ENCODE measurements at regions not wholly inside any gene's neighbourhood (a gene's known extent, or its start where the extent isn't known, plus 50 kb on each side); places are given as distances from the start of the nearest gene placed in this dataset.

DNA sequence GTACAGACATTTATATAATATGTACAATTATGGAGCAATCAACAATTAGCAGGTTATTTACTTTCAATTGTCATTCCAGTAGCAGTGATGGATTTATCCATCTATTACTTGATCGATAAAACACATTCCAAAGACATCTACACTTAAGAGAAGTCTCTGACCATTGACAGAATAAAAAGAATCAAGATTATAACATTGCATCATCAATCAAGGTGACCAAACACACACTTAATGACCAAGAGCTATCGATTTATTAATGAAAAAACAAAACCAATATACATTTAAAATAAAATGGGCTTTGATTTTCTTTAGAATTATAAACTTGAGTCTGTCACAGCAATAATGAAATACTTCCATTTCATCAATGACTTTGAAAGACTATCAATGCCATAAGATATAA lies 170.2 kb upstream of the CDKN3 start:
- H3K27ac Mint-ChIP-seq = no peak overlapping the region
- no peak for ATAC-seq (ENCODE audit: low read depth in 2 of 2)

DNA sequence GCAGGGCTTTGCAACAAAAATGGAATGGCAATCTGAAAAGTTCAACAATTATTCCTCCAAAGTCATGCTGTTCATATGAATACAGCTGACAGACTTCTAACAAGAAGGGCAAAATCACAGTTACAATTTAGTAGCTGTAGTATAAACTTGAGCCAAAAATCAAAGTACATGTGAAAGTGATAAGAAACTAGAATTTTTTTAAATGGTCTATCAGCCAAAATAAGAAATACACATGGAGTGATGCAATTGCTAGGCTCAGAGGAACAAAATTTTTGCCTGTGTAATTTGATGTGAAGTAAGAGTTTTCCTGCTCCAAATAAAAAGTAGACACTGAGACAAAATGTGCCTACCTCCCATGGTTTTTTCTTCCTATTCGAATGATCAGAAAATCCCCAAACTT lies 167.7 kb upstream of the CDKN3 start:
- Mint-ChIP-seq H3K36me3 (no peaks in the 10 kb centered on the region), H3K27me3 (peaks cover 25% of the 10 kb centered on the region), H3K4me3 (no peak overlapping the region), H3K4me1 (no peaks in the 10 kb centered on the region), H3K27ac (no peak overlapping the region), H3K9me3 (peaks cover 0 to 2% (median 0%) of the 10 kb centered on the region in 7 donors)
- H3K27me3 ChIP-seq (ENCODE audit: control insufficient read depth, insufficient read depth, low read length) = peaks cover 4% of the 10 kb centered on the region
- H3K27ac ChIP-seq (ENCODE audit: insufficient read depth, low read length, poor library complexity, severe bottlenecking) = no peak overlapping the region
- DNase-seq (no peak), ATAC-seq (ENCODE audit: low read depth in 2 of 2) (no peak)
- H3K9me3 ChIP-seq (ENCODE audit: control insufficient read depth in 2 of 2, low read length in 2 of 2) = no peaks in the 10 kb centered on the region
- no peaks in the 10 kb centered on the region for H3K4me1 ChIP-seq (ENCODE audit: control insufficient read depth, insufficient read depth, low read length, poor library complexity, severe bottlenecking)
- H3K36me3 ChIP-seq (ENCODE audit: control insufficient read depth, insufficient read depth, low read length) = no peaks in the 10 kb centered on the region
- no peak overlapping the region for H3K4me3 ChIP-seq (ENCODE audit: low read depth, low read length)

More for the DNA sequence above, 170.2 kb upstream of the CDKN3 start:
- H3K4me1 Mint-ChIP-seq = no peaks in the 10 kb centered on the region
- no peak for DNase-seq
- H3K9me3 ChIP-seq (ENCODE audit: control insufficient read depth in 2 of 2, low read length in 2 of 2) = no peaks in the 10 kb centered on the region
- H3K4me3 ChIP-seq (ENCODE audit: low read depth, low read length) = no peak overlapping the region
- peaks cover 45% of the 10 kb centered on the region for H3K27me3 Mint-ChIP-seq
- no peaks in the 10 kb centered on the region for H3K4me1 ChIP-seq (ENCODE audit: control insufficient read depth, insufficient read depth, low read length, poor library complexity, severe bottlenecking)
- H3K4me3 Mint-ChIP-seq = no peak overlapping the region
- peaks cover 14% of the 10 kb centered on the region for H3K27me3 ChIP-seq (ENCODE audit: control insufficient read depth, insufficient read depth, low read length)
- H3K36me3 Mint-ChIP-seq = no peaks in the 10 kb centered on the region
- no peaks in the 10 kb centered on the region for H3K36me3 ChIP-seq (ENCODE audit: control insufficient read depth, insufficient read depth, low read length)
- H3K9me3 Mint-ChIP-seq = peaks cover 0 to 5% (median 0%) of the 10 kb centered on the region in 7 donors
- H3K27ac ChIP-seq (ENCODE audit: insufficient read depth, low read length, poor library complexity, severe bottlenecking) = no peak overlapping the region

DNA sequence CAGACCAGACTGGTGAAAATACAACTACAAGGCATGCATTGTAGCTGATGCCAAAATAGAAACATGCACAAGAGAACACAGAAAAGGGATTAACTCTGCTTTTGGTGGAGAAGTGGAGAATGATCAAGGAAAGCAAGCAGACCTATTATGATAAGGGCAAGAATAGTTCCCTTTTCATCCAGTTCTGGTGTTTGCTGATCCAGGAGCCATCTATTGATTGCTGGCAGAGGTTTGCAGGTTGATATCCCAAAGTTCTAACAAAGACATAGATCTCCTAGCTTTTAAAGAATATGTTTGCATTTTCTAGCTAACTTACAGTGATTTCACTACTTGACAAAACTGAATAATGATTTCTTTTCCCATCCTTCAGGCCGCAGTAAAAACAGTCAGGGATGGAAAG lies 166.2 kb upstream of the CDKN3 start:
- H3K9me3 ChIP-seq (ENCODE audit: control insufficient read depth in 2 of 2, low read length in 2 of 2) = no peaks in the 10 kb centered on the region
- ATAC-seq (ENCODE audit: low read depth in 2 of 2) (no peak), DNase-seq (no peak)
- peaks cover 3% of the 10 kb centered on the region for H3K27me3 ChIP-seq (ENCODE audit: control insufficient read depth, insufficient read depth, low read length)
- H3K4me1 Mint-ChIP-seq = no peaks in the 10 kb centered on the region
- peaks cover 0 to 2% (median 0%) of the 10 kb centered on the region in 7 donors for H3K9me3 Mint-ChIP-seq
- H3K27ac Mint-ChIP-seq = no peak overlapping the region
- H3K27me3 Mint-ChIP-seq = peaks cover 19% of the 10 kb centered on the region
- no peaks in the 10 kb centered on the region for H3K36me3 ChIP-seq (ENCODE audit: control insufficient read depth, insufficient read depth, low read length)
- no peaks in the 10 kb centered on the region for H3K4me1 ChIP-seq (ENCODE audit: control insufficient read depth, insufficient read depth, low read length, poor library complexity, severe bottlenecking)
- no peak overlapping the region for H3K4me3 Mint-ChIP-seq
- no peak overlapping the region for H3K27ac ChIP-seq (ENCODE audit: insufficient read depth, low read length, poor library complexity, severe bottlenecking)
- no peak overlapping the region for H3K4me3 ChIP-seq (ENCODE audit: low read depth, low read length)
- no peaks in the 10 kb centered on the region for H3K36me3 Mint-ChIP-seq

DNA sequence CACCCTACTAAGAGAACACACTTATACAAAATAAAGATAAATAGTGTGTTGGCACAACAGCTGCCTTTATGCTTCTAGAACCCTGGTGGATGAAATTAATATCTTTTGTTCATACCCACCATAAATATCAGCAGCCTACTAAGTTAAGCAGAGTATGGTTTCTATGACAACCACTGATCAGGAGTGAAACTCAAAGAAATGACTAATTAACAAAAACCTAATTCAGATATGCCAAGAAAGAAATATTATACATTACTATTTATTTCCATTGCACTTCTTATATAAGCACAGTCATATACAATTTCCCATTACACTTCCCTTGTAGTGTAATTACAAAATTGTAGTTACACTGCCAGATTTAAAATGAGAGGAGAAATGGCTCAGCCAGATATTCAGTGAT lies 164.1 kb upstream of the CDKN3 start:
- ATAC-seq (ENCODE audit: low read depth in 2 of 2) = no peak
- Mint-ChIP-seq H3K4me3 (no peak overlapping the region), H3K27me3 (peaks cover 11% of the 10 kb centered on the region), H3K27ac (no peak overlapping the region), H3K4me1 (no peaks in the 10 kb centered on the region), H3K9me3 (peaks cover 0 to 2% (median 0%) of the 10 kb centered on the region in 7 donors), H3K36me3 (no peaks in the 10 kb centered on the region)
- no peak for DNase-seq
- no peaks in the 10 kb centered on the region for H3K4me1 ChIP-seq (ENCODE audit: control insufficient read depth, insufficient read depth, low read length, poor library complexity, severe bottlenecking)
- no peak overlapping the region for H3K27ac ChIP-seq (ENCODE audit: insufficient read depth, low read length, poor library complexity, severe bottlenecking)
- H3K4me3 ChIP-seq (ENCODE audit: low read depth, low read length) = no peak overlapping the region
- no peaks in the 10 kb centered on the region for H3K9me3 ChIP-seq (ENCODE audit: control insufficient read depth in 2 of 2, low read length in 2 of 2)
- peaks cover 3% of the 10 kb centered on the region for H3K27me3 ChIP-seq (ENCODE audit: control insufficient read depth, insufficient read depth, low read length)
- H3K36me3 ChIP-seq (ENCODE audit: control insufficient read depth, insufficient read depth, low read length) = no peaks in the 10 kb centered on the region

DNA sequence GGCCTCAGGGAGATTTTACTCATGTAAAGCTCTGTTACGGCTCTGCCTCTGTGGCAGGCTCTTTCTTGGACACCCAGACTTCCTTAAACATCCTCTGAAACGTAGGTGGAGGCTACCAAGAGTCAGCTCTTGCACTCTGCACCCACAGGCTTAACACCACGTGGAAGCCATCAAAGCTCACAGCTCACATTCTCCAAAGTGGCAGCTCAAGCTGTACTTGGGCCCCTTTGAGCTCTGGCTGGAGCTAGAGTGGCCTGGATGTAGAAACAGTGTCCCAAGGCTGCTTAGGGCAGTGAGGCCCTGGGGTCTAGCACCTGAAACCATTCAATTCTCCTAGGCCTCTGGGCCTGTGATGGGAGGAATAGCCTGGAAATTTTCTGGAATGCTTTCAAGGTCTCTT lies 155.3 kb upstream of the CDKN3 start:
- no peaks in the 10 kb centered on the region for H3K9me3 ChIP-seq (ENCODE audit: control insufficient read depth in 2 of 2, low read length in 2 of 2)
- ATAC-seq (ENCODE audit: low read depth in 2 of 2) = no peak
- H3K4me3 ChIP-seq (ENCODE audit: low read depth, low read length) = no peak overlapping the region
- Mint-ChIP-seq H3K27me3 (no peaks in the 10 kb centered on the region), H3K36me3 (no peaks in the 10 kb centered on the region), H3K9me3 (peaks cover 0 to 6% (median 0%) of the 10 kb centered on the region in 7 donors), H3K27ac (no peak overlapping the region), H3K4me3 (no peak overlapping the region), H3K4me1 (no peaks in the 10 kb centered on the region)
- no peaks in the 10 kb centered on the region for H3K4me1 ChIP-seq (ENCODE audit: control insufficient read depth, insufficient read depth, low read length, poor library complexity, severe bottlenecking)
- no peak overlapping the region for H3K27ac ChIP-seq (ENCODE audit: insufficient read depth, low read length, poor library complexity, severe bottlenecking)
- no peaks in the 10 kb centered on the region for H3K27me3 ChIP-seq (ENCODE audit: control insufficient read depth, insufficient read depth, low read length)
- DNase-seq = no peak
- H3K36me3 ChIP-seq (ENCODE audit: control insufficient read depth, insufficient read depth, low read length) = no peaks in the 10 kb centered on the region

DNA sequence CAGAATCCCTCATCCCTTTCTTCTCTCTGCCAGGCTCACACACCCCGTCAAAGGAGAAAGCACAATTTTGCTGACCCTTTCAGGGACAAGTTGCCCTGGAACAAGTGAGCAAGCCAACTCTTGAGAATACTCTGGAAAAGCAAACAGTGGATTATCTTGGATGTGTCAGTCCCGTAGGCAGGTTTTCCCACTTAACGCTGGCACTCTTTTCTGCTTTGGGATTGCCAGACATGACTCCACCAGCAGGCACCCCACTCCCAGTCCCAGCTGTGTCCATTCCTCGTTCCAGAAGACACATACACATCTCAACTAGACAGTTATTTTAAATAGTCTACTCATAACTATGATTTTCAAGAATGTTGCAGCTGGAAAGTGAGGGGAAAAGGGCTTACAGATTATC lies 145.5 kb upstream of the CDKN3 start:
- Histone ChIP-seq H3K4me3 (ENCODE audit: low read depth, low read length) (no peak overlapping the region), H3K4me1 (ENCODE audit: control insufficient read depth, insufficient read depth, low read length, poor library complexity, severe bottlenecking) (no peaks in the 10 kb centered on the region), H3K36me3 (ENCODE audit: control insufficient read depth, insufficient read depth, low read length) (no peaks in the 10 kb centered on the region), H3K27ac (ENCODE audit: insufficient read depth, low read length, poor library complexity, severe bottlenecking) (no peak overlapping the region), H3K9me3 (ENCODE audit: control insufficient read depth in 2 of 2, low read length in 2 of 2) (no peaks in the 10 kb centered on the region), H3K27me3 (ENCODE audit: control insufficient read depth, insufficient read depth, low read length) (peaks cover 7% of the 10 kb centered on the region)
- Mint-ChIP-seq H3K4me3 (no peak overlapping the region), H3K4me1 (no peaks in the 10 kb centered on the region), H3K27ac (no peak overlapping the region), H3K27me3 (peaks cover 20% of the 10 kb centered on the region), H3K36me3 (no peaks in the 10 kb centered on the region), H3K9me3 (peaks cover 0 to 2% (median 0%) of the 10 kb centered on the region in 7 donors)
- ATAC-seq (ENCODE audit: low read depth in 2 of 2) (no peak), DNase-seq (no peak)

DNA sequence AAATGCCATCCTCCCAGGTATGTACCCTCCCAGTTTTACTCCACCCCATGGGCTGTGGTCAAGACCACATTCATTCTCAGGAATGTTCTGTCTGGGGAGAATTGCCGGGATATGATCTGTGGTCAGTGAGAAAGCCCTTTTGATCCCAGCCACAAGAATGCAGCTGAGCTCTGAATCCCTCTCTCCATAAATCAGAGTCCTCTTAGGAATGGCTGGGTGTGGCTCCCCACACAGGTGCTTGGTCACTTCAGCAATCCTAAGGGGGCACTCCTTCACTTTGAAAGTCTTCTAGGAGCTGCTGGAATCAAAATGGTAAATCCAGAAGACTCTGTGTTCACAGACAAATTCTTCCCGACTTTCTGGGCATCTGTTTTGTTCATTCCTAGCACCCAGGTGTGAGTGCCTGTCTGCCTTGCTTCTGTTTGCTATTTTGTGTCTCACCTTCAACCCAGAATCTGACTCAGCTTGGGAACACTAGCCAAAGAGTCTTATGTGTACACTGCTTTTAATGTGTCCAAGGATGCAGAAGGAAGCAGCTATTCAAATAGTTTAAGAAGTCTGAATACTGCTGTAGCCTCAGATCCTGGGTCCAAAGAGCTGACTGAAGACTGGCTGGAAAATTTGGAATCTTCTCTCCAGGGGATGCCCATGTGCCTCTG lies 144.6 kb upstream of the CDKN3 start:
- H3K4me1 Mint-ChIP-seq = no peaks in the 10 kb centered on the region
- no peaks in the 10 kb centered on the region for H3K4me1 ChIP-seq (ENCODE audit: control insufficient read depth, insufficient read depth, low read length, poor library complexity, severe bottlenecking)
- H3K9me3 Mint-ChIP-seq = peaks cover 0 to 1% (median 0%) of the 10 kb centered on the region in 7 donors
- H3K36me3 Mint-ChIP-seq = no peaks in the 10 kb centered on the region
- ATAC-seq (ENCODE audit: low read depth in 2 of 2) = no peak
- H3K36me3 ChIP-seq (ENCODE audit: control insufficient read depth, insufficient read depth, low read length) = no peaks in the 10 kb centered on the region
- no peak overlapping the region for H3K27ac Mint-ChIP-seq
- no peak for DNase-seq
- no peaks in the 10 kb centered on the region for H3K9me3 ChIP-seq (ENCODE audit: control insufficient read depth in 2 of 2, low read length in 2 of 2)
- no peak overlapping the region for H3K4me3 Mint-ChIP-seq
- no peak overlapping the region for H3K4me3 ChIP-seq (ENCODE audit: low read depth, low read length)
- H3K27me3 ChIP-seq (ENCODE audit: control insufficient read depth, insufficient read depth, low read length) = peaks cover 7% of the 10 kb centered on the region
- peaks cover 20% of the 10 kb centered on the region for H3K27me3 Mint-ChIP-seq
- H3K27ac ChIP-seq (ENCODE audit: insufficient read depth, low read length, poor library complexity, severe bottlenecking) = no peak overlapping the region

DNA sequence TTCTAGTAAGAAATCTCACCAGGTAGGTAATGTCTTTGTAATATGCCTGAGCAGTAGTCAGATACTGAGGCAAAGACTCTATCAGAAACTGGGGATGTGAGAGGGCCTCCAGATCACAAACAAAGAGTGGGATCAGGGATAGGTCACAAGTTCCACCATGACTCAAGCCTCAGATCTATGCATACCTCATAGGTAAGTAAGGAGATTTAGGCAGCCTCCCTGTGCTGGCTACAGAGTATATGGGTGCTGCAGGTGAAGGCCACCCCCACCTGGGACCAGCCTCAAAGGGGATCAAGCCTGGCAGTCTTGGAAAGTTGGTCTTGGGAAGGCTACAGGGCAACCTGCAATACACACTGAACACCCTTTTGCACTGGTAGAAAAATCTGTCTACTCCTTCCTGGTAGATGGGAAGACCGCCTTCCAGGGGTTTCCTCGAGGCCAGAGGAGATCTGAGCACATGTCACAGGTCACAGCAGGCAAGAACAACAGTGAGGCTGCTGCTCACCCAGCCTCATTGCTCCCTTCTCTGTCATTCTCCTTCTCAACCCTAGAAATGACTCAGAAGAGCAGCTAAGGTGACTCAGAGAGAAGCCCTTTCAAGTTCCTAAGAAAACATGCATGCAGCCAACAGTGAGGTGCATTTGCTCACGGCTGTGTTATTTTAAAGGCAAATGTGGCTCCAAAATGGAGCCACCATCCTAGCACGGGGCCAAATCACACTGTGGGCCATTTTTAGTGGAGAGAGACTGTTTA lies 143.4 kb upstream of the CDKN3 start:
- Histone ChIP-seq H3K27ac (ENCODE audit: insufficient read depth, low read length, poor library complexity, severe bottlenecking) (no peak overlapping the region), H3K4me1 (ENCODE audit: control insufficient read depth, insufficient read depth, low read length, poor library complexity, severe bottlenecking) (no peaks in the 10 kb centered on the region), H3K27me3 (ENCODE audit: control insufficient read depth, insufficient read depth, low read length) (peaks cover 7% of the 10 kb centered on the region), H3K36me3 (ENCODE audit: control insufficient read depth, insufficient read depth, low read length) (no peaks in the 10 kb centered on the region), H3K4me3 (ENCODE audit: low read depth, low read length) (no peak overlapping the region), H3K9me3 (ENCODE audit: control insufficient read depth in 2 of 2, low read length in 2 of 2) (no peaks in the 10 kb centered on the region)
- DNase-seq (peak in 1 of 3 donors; percentile 2), ATAC-seq (ENCODE audit: low read depth in 2 of 2) (peak in 1 of 2 donors; percentile 16)
- H3K36me3 Mint-ChIP-seq = no peaks in the 10 kb centered on the region
- H3K9me3 Mint-ChIP-seq = peaks cover 0 to 1% (median 0%) of the 10 kb centered on the region in 7 donors
- H3K4me1 Mint-ChIP-seq = no peaks in the 10 kb centered on the region
- no peak overlapping the region for H3K27ac Mint-ChIP-seq
- peaks cover 20% of the 10 kb centered on the region for H3K27me3 Mint-ChIP-seq
- no peak overlapping the region for H3K4me3 Mint-ChIP-seq
